Osteoblast (primary cell): ENCODE measurements at regions not wholly inside any gene's neighbourhood (a gene's known extent, or its start where the extent isn't known, plus 50 kb on each side); places are given as distances from the start of the nearest gene placed in this dataset.

Experiments used
- DNase-seq: peaks from one replicate; pipeline ENCODE4 v3.0.0; 2011; ENCODE audit warnings: low spot score, mixed read lengths; ENCODE audit not compliant: insufficient read length; ENCODE audit errors: missing footprints
- H2AFZ ChIP-seq: 2 replicates; pipeline ENCODE4 v1.6.0; 2011; ENCODE audit warnings: mild to moderate bottlenecking, low read length
- H3K27ac ChIP-seq: 2 replicates; pipeline ENCODE4 v1.5.1; 2011; ENCODE audit warnings: mild to moderate bottlenecking, low read depth, low read length, moderate library complexity
- H3K27me3 ChIP-seq: 2 replicates; pipeline ENCODE4 v1.6.0; 2012; ENCODE audit warnings: mild to moderate bottlenecking, control low read depth, inconsistent platforms, low read length, moderate library complexity; ENCODE audit not compliant: insufficient read depth
- H3K36me3 ChIP-seq: 2 replicates; pipeline ENCODE4 v1.5.1; 2011; ENCODE audit warnings: mild to moderate bottlenecking, low read length, control low read depth, moderate library complexity; ENCODE audit not compliant: insufficient read depth
- H3K4me1 ChIP-seq: 2 replicates; pipeline ENCODE4 v1.5.1; 2011; ENCODE audit warnings: mild to moderate bottlenecking, low read length, control low read depth, moderate library complexity; ENCODE audit not compliant: insufficient read depth
- H3K4me2 ChIP-seq: 2 replicates; pipeline ENCODE4 v1.6.0; 2011; ENCODE audit warnings: mild to moderate bottlenecking, low read length; ENCODE audit not compliant: insufficient read depth
- H3K4me3 ChIP-seq: fragments of 200-600 bp; sonication (generic); 3 replicates; pipeline ENCODE4 v1.5.1; 2012; ENCODE audit warnings: mild to moderate bottlenecking, low read length, inconsistent platforms; ENCODE audit not compliant: insufficient read depth
- H3K79me2 ChIP-seq: 2 replicates; pipeline ENCODE4 v1.6.0; 2012; ENCODE audit warnings: mild to moderate bottlenecking, low read length, control low read depth, inconsistent platforms; ENCODE audit not compliant: insufficient read depth
- H3K9me3 ChIP-seq: 2 replicates; pipeline ENCODE4 v1.5.1; 2011; ENCODE audit warnings: low read depth, low read length, control low read depth
- H4K20me1 ChIP-seq: 2 replicates; pipeline ENCODE4 v1.6.0; 2012; ENCODE audit warnings: mild to moderate bottlenecking, low read length, control low read depth; ENCODE audit not compliant: insufficient read depth
- CTCF ChIP-seq: IDR thresholded peaks from 2 replicates; pipeline ENCODE4 v1.5.1; 2011; ENCODE audit warnings: mild to moderate bottlenecking, low read depth, low read length, moderate library complexity; ENCODE audit errors: extremely low read depth

- peak overlapping the region; percentile 51 for H2AFZ ChIP-seq
- no peaks in the 10 kb centered on the region for H3K9me3 ChIP-seq
- H3K36me3 ChIP-seq: no peaks in the 10 kb centered on the region
- H3K27me3 ChIP-seq: no peaks in the 10 kb centered on the region
- no peaks in the 10 kb centered on the region for H4K20me1 ChIP-seq
- no peak overlapping the region for H3K4me3 ChIP-seq
- H3K4me2 ChIP-seq: no peak overlapping the region
- peak overlapping the region; percentile 4 for H3K27ac ChIP-seq
- no peaks in the 10 kb centered on the region for H3K79me2 ChIP-seq
- TF ChIP-seq CTCF: no peak
- H3K4me1 ChIP-seq: peaks cover 7% of the 10 kb centered on the region
- DNase-seq: no peak
Measured at GRCh38 chr1:186564582-186564981, 103.7 kb upstream of the PDC start.

- H3K27ac ChIP-seq: no peak overlapping the region
- H3K79me2 ChIP-seq: no peaks in the 10 kb centered on the region
- H2AFZ ChIP-seq: peak overlapping the region; percentile 20
- no peak for DNase-seq
- no peak overlapping the region for H3K4me2 ChIP-seq
- no peaks in the 10 kb centered on the region for H4K20me1 ChIP-seq
- no peak for TF ChIP-seq CTCF
- no peaks in the 10 kb centered on the region for H3K4me1 ChIP-seq
- H3K27me3 ChIP-seq: no peaks in the 10 kb centered on the region
- no peaks in the 10 kb centered on the region for H3K9me3 ChIP-seq
- H3K36me3 ChIP-seq: no peaks in the 10 kb centered on the region
- no peak overlapping the region for H3K4me3 ChIP-seq
Measured at GRCh38 chr1:186559601-186560116, 98.7 kb upstream of the PDC start.

DNA sequence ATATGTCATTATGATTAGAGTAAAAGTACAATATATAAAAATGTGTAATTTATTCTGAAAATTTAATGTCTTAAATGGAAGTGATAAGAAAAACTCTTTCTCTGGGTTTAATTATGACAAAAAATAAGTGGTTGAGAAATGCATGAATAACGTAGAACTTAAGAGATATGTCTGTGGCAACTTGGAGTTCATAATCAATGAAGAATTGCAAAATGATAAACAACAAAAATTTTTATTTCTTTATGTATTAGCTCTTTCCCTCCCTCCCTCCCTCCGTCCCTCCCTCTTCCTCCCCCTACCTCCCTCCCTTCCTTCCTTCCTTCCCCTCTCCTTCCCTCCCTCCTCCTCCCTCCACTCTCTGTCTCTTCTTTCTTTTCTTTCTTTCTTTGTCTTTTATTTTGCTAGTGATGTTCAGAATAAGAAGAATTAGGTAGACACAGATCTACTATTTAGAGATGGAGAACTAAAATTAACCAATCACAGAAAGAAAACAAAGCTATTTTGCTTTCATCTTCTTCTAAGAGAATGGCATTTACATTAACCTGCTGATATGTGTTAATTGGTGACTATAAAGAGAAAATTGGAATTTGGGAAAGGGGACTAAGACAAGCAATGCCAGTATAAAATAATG is 96.3 kb upstream of the PDC start:
- Histone ChIP-seq H3K27ac (no peak overlapping the region), H3K4me2 (no peak overlapping the region), H3K36me3 (no peaks in the 10 kb centered on the region), H3K9me3 (no peaks in the 10 kb centered on the region), H3K4me3 (no peak overlapping the region), H3K4me1 (no peaks in the 10 kb centered on the region), H3K79me2 (no peaks in the 10 kb centered on the region), H2AFZ (no peak overlapping the region), H3K27me3 (no peaks in the 10 kb centered on the region), H4K20me1 (no peaks in the 10 kb centered on the region)
- DNase-seq: no peak
- no peak for TF ChIP-seq CTCF

- no peaks in the 10 kb centered on the region for H3K4me1 ChIP-seq
- no peaks in the 10 kb centered on the region for H3K9me3 ChIP-seq
- H4K20me1 ChIP-seq: no peaks in the 10 kb centered on the region
- no peak for TF ChIP-seq CTCF
- H3K4me2 ChIP-seq: no peak overlapping the region
- no peaks in the 10 kb centered on the region for H3K27me3 ChIP-seq
- H2AFZ ChIP-seq: no peak overlapping the region
- no peak for DNase-seq
- no peaks in the 10 kb centered on the region for H3K79me2 ChIP-seq
- H3K36me3 ChIP-seq: no peaks in the 10 kb centered on the region
- H3K27ac ChIP-seq: no peak overlapping the region
- H3K4me3 ChIP-seq: no peak overlapping the region
Measured at GRCh38 chr1:186550832-186551231, 89.9 kb upstream of the PDC start.
